Fibroblast of lung (primary cell): ENCODE measurements at regions not wholly inside any gene's neighbourhood (a gene's known extent, or its start where the extent isn't known, plus 50 kb on each side); places are given as distances from the start of the nearest gene placed in this dataset.

Source experiments
- CTCF ChIP-seq, 2 donors: IDR thresholded peaks in 1 of 2; conservative IDR thresholded peaks in 1 of 2; 1 replicate in 1 of 2; 2 replicates in 1 of 2; pipeline ENCODE4 v1.5.1; 2011 to 2012; ENCODE audit warnings: low read length in 2 of 2, control low read depth in 1 of 2, inconsistent platforms in 1 of 2, low read depth in 1 of 2, mild to moderate bottlenecking in 1 of 2
- EZH2 ChIP-seq: IDR thresholded peaks from 2 replicates; pipeline ENCODE4 v1.5.1; 2012; ENCODE audit warnings: low read length, control low read depth, mild to moderate bottlenecking; ENCODE audit errors: missing control alignments

DNA sequence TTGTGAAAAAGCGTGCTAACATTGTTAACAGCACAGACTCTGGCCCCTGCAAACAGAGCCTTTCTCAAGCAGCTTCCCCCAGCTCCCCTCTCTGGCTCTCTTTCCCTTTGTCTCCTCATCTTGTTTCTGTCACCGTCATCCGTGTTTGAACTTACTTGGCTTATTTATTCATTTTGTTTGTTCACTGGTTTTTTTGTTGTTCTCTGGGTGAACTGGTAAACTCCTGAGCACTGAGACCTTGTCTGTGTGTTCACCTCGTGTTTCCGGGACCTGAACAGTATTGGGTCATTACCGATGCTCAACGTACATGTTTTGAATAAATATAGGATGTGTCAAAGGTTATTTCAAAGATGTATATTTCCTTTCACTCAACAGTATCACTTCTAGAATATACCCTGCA lies 92.4 kb upstream of the USP29 start:
- TF ChIP-seq CTCF (conservative IDR thresholded peaks at IDR 0.05 in 1 of 2, IDR thresholded peaks at IDR 0.05 in 1 of 2; ENCODE audit: low read depth in 1 of 2, low read length in 2 of 2) (no peak), EZH2 (no peak)
